Gastrocnemius medialis (tissue), 4 donors: ENCODE measurements at regions not wholly inside any gene's neighbourhood (a gene's known extent, or its start where the extent isn't known, plus 50 kb on each side); places are given as distances from the start of the nearest gene placed in this dataset.

Experiments used
- POLR2A ChIP-seq, 2 donors: fragments of 450-650 bp; IDR thresholded peaks; one replicate each; pipeline ENCODE4 v1.6.1; 2017; ENCODE audit warnings: antibody characterized with exemption in 2 of 2, mild to moderate bottlenecking in 2 of 2, moderate library complexity in 2 of 2
- TF ChIP-seq, protein P1 (sequence below), 5 experiments: fragments of 450-650 bp in 3 of 5; fragments of 200-600 bp in 2 of 5; sonication (generic) in 2 of 5; IDR thresholded peaks in 4 of 5; conservative IDR thresholded peaks in 1 of 5; 1 replicate in 4 of 5; 2 replicates in 1 of 5; pipeline ENCODE4 v1.5.1; 2016 to 2019; ENCODE audit warnings: antibody characterized with exemption in 5 of 5, mild to moderate bottlenecking in 3 of 5, moderate library complexity in 3 of 5

DNA sequence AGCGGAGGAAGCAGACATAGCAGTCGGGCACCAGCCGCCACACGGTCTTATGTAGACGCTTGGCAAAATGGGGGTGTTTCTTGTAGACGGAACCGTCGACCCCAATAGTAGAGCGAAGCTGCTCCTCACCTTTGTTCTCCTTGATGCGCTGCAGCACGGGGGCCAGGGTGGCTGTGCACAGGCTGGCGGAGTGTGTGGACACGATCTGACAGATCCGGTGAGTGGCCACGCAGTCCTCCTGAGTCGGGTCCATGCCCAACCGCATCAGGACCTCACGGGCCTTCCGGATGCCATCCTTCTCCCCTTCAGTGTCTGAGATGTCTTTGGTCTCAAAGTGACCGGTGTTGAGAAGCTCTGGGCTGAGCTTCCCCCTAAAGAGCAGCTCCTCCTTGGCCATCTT is 153.0 kb downstream of the TENT5D start:
- TF ChIP-seq, protein P1, sequence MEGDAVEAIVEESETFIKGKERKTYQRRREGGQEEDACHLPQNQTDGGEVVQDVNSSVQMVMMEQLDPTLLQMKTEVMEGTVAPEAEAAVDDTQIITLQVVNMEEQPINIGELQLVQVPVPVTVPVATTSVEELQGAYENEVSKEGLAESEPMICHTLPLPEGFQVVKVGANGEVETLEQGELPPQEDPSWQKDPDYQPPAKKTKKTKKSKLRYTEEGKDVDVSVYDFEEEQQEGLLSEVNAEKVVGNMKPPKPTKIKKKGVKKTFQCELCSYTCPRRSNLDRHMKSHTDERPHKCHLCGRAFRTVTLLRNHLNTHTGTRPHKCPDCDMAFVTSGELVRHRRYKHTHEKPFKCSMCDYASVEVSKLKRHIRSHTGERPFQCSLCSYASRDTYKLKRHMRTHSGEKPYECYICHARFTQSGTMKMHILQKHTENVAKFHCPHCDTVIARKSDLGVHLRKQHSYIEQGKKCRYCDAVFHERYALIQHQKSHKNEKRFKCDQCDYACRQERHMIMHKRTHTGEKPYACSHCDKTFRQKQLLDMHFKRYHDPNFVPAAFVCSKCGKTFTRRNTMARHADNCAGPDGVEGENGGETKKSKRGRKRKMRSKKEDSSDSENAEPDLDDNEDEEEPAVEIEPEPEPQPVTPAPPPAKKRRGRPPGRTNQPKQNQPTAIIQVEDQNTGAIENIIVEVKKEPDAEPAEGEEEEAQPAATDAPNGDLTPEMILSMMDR (IDR thresholded peaks at IDR 0.05 in 4 of 5, conservative IDR thresholded peaks at IDR 0.05 in 1 of 5): no peak
- TF ChIP-seq POLR2A (IDR thresholded peaks at IDR 0.05): no peak
